Lower leg skin (tissue), 3 donors: ENCODE measurements at regions not wholly inside any gene's neighbourhood (a gene's known extent, or its start where the extent isn't known, plus 50 kb on each side); places are given as distances from the start of the nearest gene placed in this dataset.

ENCODE experiments used
- CTCF ChIP-seq, 3 donors: fragments of 450-650 bp; IDR thresholded peaks; one replicate each; pipeline ENCODE4 v1.5.1; 2016; ENCODE audit warnings: antibody characterized with exemption in 3 of 3, mild to moderate bottlenecking in 3 of 3, moderate library complexity in 2 of 3
- POLR2A ChIP-seq, 2 donors: fragments of 450-650 bp; IDR thresholded peaks; one replicate each; pipeline ENCODE4 v1.6.1; 2016 to 2017; ENCODE audit warnings: antibody characterized with exemption in 2 of 2, mild to moderate bottlenecking in 1 of 2, moderate library complexity in 1 of 2

GRCh38 chrX:134137341-134137740 lies 99.6 kb upstream of the CCDC160 start:
- TF ChIP-seq CTCF (IDR thresholded peaks at IDR 0.05) (no peak), POLR2A (IDR thresholded peaks at IDR 0.05) (no peak)
